Liver (tissue), 8 donors: ENCODE measurements at regions not wholly inside any gene's neighbourhood (a gene's known extent, or its start where the extent isn't known, plus 50 kb on each side); places are given as distances from the start of the nearest gene placed in this dataset.
"Not testable (repeated sequence)": the region's sequence is repeated elsewhere in the genome, so short reads cannot be mapped to it uniquely, and the experiment has no call there.

Source experiments
- DNase-seq: peaks from one replicate; pipeline ENCODE4 v3.0.0-alpha.2; 2017; ENCODE audit warnings: low spot score
- H3K27ac ChIP-seq, 2 donors: one replicate each; pipeline ENCODE4 v1.7.0; 2013; ENCODE audit warnings: inconsistent platforms in 2 of 2, low read length in 2 of 2, control low read depth in 1 of 2, low read depth in 1 of 2, mild to moderate bottlenecking in 1 of 2
- H3K27me3 ChIP-seq, 4 donors: one replicate each; pipeline versions ENCODE4 v1.6.1 to v1.7.0; 2013; ENCODE audit warnings: low read length in 3 of 4, inconsistent platforms in 1 of 4, mild to moderate bottlenecking in 1 of 4, moderate library complexity in 1 of 4; ENCODE audit not compliant: control insufficient read depth in 4 of 4, insufficient read depth in 4 of 4
- H3K36me3 ChIP-seq, 4 donors: one replicate each; pipeline versions ENCODE4 v1.6.1 to v1.7.0; 2013; ENCODE audit warnings: low read length in 3 of 4, mild to moderate bottlenecking in 3 of 4, low read depth in 1 of 4, moderate library complexity in 1 of 4; ENCODE audit not compliant: control insufficient read depth in 4 of 4, insufficient read depth in 3 of 4
- H3K4me1 ChIP-seq, 4 donors: one replicate each; pipeline versions ENCODE4 v1.6.1 to v1.7.0; 2013; ENCODE audit warnings: low read length in 3 of 4, mild to moderate bottlenecking in 3 of 4, moderate library complexity in 1 of 4; ENCODE audit not compliant: control insufficient read depth in 4 of 4, insufficient read depth in 4 of 4
- H3K4me3 ChIP-seq, 3 donors: one replicate each; pipeline versions ENCODE4 v1.6.1 to v1.7.0; 2013; ENCODE audit warnings: low read length in 3 of 3, control low read depth in 1 of 3, low read depth in 1 of 3, mild to moderate bottlenecking in 1 of 3
- H3K9ac ChIP-seq, 2 donors: one replicate each; pipeline ENCODE4 v1.7.0; 2013; ENCODE audit warnings: low read length in 2 of 2, mild to moderate bottlenecking in 2 of 2, moderate library complexity in 2 of 2, control low read depth in 1 of 2, low read depth in 1 of 2
- H3K9me3 ChIP-seq, 4 donors: one replicate each; pipeline versions ENCODE4 v1.6.1 to v1.7.0; 2013; ENCODE audit warnings: low read length in 3 of 4; ENCODE audit not compliant: control insufficient read depth in 4 of 4
- CTCF ChIP-seq: fragments of 150-350 bp; IDR thresholded peaks from 2 replicates; pipeline ENCODE4 v1.5.1; 2017; ENCODE audit warnings: improper control_type of control experiment, low read depth, low read length; ENCODE audit not compliant: missing input control
- EGR1 ChIP-seq, 2 donors: IDR thresholded peaks; 2 replicates each; pipeline ENCODE4 v1.6.1; 2016 to 2018; ENCODE audit warnings: antibody characterized with exemption in 2 of 2, low read depth in 2 of 2
- FOXA1 ChIP-seq: IDR thresholded peaks from 2 replicates; pipeline ENCODE4 v1.6.1; 2016; ENCODE audit warnings: antibody characterized with exemption
- FOXA2 ChIP-seq: IDR thresholded peaks from 2 replicates; pipeline ENCODE4 v1.6.1; 2016; ENCODE audit warnings: antibody characterized with exemption
- GABPA ChIP-seq, 2 donors: IDR thresholded peaks in 1 of 2; conservative IDR thresholded peaks in 1 of 2; 2 replicates each; pipeline ENCODE4 v1.6.1; 2016; ENCODE audit warnings: antibody characterized with exemption in 2 of 2, mild to moderate bottlenecking in 1 of 2, moderate library complexity in 1 of 2
- HNF4A ChIP-seq, 2 donors: conservative IDR thresholded peaks; 2 replicates each; pipeline ENCODE4 v1.6.1; 2016; ENCODE audit warnings: antibody characterized with exemption in 2 of 2, mild to moderate bottlenecking in 2 of 2
- HNF4G ChIP-seq: IDR thresholded peaks from 2 replicates; pipeline ENCODE4 v1.6.1; 2016; ENCODE audit warnings: antibody characterized with exemption
- MAX ChIP-seq: IDR thresholded peaks from 2 replicates; pipeline ENCODE4 v1.6.1; 2016; ENCODE audit warnings: antibody characterized with exemption
- RAD21 ChIP-seq, 2 donors: IDR thresholded peaks; 2 replicates each; pipeline ENCODE4 v1.6.1; 2016; ENCODE audit warnings: antibody characterized with exemption in 2 of 2, mild to moderate bottlenecking in 2 of 2
- RXRA ChIP-seq, 2 donors: IDR thresholded peaks; 2 replicates each; pipeline ENCODE4 v1.6.1; 2017 to 2018; ENCODE audit warnings: antibody characterized with exemption in 2 of 2, mild to moderate bottlenecking in 1 of 2
- SP1 ChIP-seq: IDR thresholded peaks from 2 replicates; pipeline ENCODE4 v1.6.1; 2018; ENCODE audit warnings: antibody characterized with exemption, mild to moderate bottlenecking
- TAF1 ChIP-seq: conservative IDR thresholded peaks from 2 replicates; pipeline ENCODE4 v1.6.1; 2016; ENCODE audit warnings: antibody characterized with exemption, mild to moderate bottlenecking
- WGBS: extraction: QIAGEN DNeasy Blood & Tissue Kit; methylation state at CpG from one replicate; pipeline ENCODE4 v1.1.7; 2013; 5-methylcytosine and 5-hydroxymethylcytosine counted together
- TF ChIP-seq, protein P1 (sequence below): IDR thresholded peaks from 2 replicates; pipeline ENCODE4 v1.6.1; 2016; ENCODE audit warnings: antibody characterized with exemption
- TF ChIP-seq, protein P2 (sequence below): IDR thresholded peaks from 2 replicates; pipeline ENCODE4 v1.6.1; 2016; ENCODE audit warnings: antibody characterized with exemption, mild to moderate bottlenecking
- donor health status: healthy.
- donor health status: healthy.
- donor health status: healthy.
- donor health status: healthy.
- donor health status: healthy.

GRCh38 chr19:27802293-27802692 lies 1410.7 kb downstream of the UQCRFS1 start:
- H3K9me3 ChIP-seq, H3K9ac ChIP-seq, H3K4me3 ChIP-seq, H3K4me1 ChIP-seq, H3K36me3 ChIP-seq, H3K27me3 ChIP-seq, DNase-seq, H3K27ac ChIP-seq: not testable (repeated sequence)
- TF ChIP-seq RAD21 (IDR thresholded peaks at IDR 0.05) (peak; percentile 39 to 55), CTCF (peak; percentile 24)
- WGBS, result 68% methylated on average over 15 of the region's 15 CpGs

DNA sequence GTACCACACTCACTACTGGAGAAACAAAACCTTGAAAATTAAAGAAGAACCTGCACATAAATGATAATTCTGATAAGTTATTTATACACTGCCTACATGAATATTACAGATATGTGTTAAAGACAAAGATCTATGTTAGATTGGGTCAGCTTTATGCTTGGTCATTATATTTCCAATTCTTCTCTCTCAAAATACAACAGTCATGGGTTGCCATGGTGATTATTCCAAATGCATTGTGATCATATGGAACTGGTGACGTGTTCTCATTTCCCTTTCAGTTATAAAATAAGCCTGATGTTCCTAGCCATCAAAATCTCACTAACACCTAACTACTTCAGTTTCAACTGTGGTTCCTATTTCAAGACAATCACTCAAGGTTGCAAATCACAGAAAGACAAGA lies 1416.4 kb downstream of the UQCRFS1 start:
- no peak overlapping the region for H3K27ac ChIP-seq
- no peak overlapping the region for H3K4me3 ChIP-seq
- H3K9ac ChIP-seq, result no peak overlapping the region
- no peak for DNase-seq
- peaks cover 3 to 16% (median 15%) of the 10 kb centered on the region in 4 donors for H3K4me1 ChIP-seq
- H3K9me3 ChIP-seq, result no peaks in the 10 kb centered on the region
- TF ChIP-seq HNF4G (no peak), EGR1 (IDR thresholded peaks at IDR 0.05; ENCODE audit: low read depth in 2 of 2) (no peak), SP1 (no peak)
- TF ChIP-seq, protein P1, sequence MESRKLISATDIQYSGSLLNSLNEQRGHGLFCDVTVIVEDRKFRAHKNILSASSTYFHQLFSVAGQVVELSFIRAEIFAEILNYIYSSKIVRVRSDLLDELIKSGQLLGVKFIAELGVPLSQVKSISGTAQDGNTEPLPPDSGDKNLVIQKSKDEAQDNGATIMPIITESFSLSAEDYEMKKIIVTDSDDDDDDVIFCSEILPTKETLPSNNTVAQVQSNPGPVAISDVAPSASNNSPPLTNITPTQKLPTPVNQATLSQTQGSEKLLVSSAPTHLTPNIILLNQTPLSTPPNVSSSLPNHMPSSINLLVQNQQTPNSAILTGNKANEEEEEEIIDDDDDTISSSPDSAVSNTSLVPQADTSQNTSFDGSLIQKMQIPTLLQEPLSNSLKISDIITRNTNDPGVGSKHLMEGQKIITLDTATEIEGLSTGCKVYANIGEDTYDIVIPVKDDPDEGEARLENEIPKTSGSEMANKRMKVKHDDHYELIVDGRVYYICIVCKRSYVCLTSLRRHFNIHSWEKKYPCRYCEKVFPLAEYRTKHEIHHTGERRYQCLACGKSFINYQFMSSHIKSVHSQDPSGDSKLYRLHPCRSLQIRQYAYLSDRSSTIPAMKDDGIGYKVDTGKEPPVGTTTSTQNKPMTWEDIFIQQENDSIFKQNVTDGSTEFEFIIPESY, result no peak
- no peaks in the 10 kb centered on the region for H3K27me3 ChIP-seq
- H3K36me3 ChIP-seq, result peaks cover 0 to 3% (median 1%) of the 10 kb centered on the region in 4 donors
- WGBS, result 94% methylated on average over 1 of the region's 1 CpG

GRCh38 chr19:27796073-27796472 lies 1416.9 kb downstream of the UQCRFS1 start:
- Histone ChIP-seq H3K4me1 (peaks cover 5 to 16% (median 15%) of the 10 kb centered on the region in 4 donors), H3K36me3 (peaks cover 0 to 3% (median 2%) of the 10 kb centered on the region in 4 donors), H3K27me3 (no peaks in the 10 kb centered on the region), H3K27ac (no peak overlapping the region), H3K4me3 (no peak overlapping the region), H3K9me3 (no peaks in the 10 kb centered on the region), H3K9ac (no peak overlapping the region)
- 47% methylated on average over 2 of the region's 2 CpGs for WGBS
- TF ChIP-seq RAD21 (IDR thresholded peaks at IDR 0.05) (no peak), SP1 (no peak), HNF4G (no peak)
- DNase-seq, result no peak

- 97% methylated on average over 2 of the region's 2 CpGs for WGBS
- no peak for TF ChIP-seq FOXA2
- TF ChIP-seq, protein P1, result no peak
- no peak for TF ChIP-seq RAD21 (IDR thresholded peaks at IDR 0.05)
- TF ChIP-seq, protein P2, sequence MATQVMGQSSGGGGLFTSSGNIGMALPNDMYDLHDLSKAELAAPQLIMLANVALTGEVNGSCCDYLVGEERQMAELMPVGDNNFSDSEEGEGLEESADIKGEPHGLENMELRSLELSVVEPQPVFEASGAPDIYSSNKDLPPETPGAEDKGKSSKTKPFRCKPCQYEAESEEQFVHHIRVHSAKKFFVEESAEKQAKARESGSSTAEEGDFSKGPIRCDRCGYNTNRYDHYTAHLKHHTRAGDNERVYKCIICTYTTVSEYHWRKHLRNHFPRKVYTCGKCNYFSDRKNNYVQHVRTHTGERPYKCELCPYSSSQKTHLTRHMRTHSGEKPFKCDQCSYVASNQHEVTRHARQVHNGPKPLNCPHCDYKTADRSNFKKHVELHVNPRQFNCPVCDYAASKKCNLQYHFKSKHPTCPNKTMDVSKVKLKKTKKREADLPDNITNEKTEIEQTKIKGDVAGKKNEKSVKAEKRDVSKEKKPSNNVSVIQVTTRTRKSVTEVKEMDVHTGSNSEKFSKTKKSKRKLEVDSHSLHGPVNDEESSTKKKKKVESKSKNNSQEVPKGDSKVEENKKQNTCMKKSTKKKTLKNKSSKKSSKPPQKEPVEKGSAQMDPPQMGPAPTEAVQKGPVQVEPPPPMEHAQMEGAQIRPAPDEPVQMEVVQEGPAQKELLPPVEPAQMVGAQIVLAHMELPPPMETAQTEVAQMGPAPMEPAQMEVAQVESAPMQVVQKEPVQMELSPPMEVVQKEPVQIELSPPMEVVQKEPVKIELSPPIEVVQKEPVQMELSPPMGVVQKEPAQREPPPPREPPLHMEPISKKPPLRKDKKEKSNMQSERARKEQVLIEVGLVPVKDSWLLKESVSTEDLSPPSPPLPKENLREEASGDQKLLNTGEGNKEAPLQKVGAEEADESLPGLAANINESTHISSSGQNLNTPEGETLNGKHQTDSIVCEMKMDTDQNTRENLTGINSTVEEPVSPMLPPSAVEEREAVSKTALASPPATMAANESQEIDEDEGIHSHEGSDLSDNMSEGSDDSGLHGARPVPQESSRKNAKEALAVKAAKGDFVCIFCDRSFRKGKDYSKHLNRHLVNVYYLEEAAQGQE, result no peak
- TF ChIP-seq GABPA (IDR thresholded peaks at IDR 0.05 in 1 of 2, conservative IDR thresholded peaks at IDR 0.05 in 1 of 2), result no peak
- no peak for TF ChIP-seq HNF4A (conservative IDR thresholded peaks at IDR 0.05)
- TF ChIP-seq FOXA1, result no peak
- TF ChIP-seq SP1, result no peak
- no peak for TF ChIP-seq MAX
- TF ChIP-seq TAF1, result no peak
- no peak for TF ChIP-seq RXRA (IDR thresholded peaks at IDR 0.05)
These were observed 1417.6 kb downstream of the UQCRFS1 start for GRCh38 chr19:27795369-27795768.

More at GRCh38 chr19:27795369-27795768, 1417.6 kb downstream of the UQCRFS1 start:
- Histone ChIP-seq H3K9me3 (no peaks in the 10 kb centered on the region), H3K36me3 (peaks cover 0 to 3% (median 2%) of the 10 kb centered on the region in 4 donors), H3K27me3 (no peaks in the 10 kb centered on the region), H3K4me1 (peaks cover 5 to 16% (median 15%) of the 10 kb centered on the region in 4 donors), H3K27ac (no peak overlapping the region), H3K9ac (no peak overlapping the region), H3K4me3 (no peak overlapping the region)
- no peak for DNase-seq
